Neural progenitor cell (in vitro differentiated cells): ENCODE measurements at regions not wholly inside any gene's neighbourhood (a gene's known extent, or its start where the extent isn't known, plus 50 kb on each side); places are given as distances from the start of the nearest gene placed in this dataset.

ENCODE experiments used
- DNase-seq: peaks from one replicate; pipeline ENCODE4 v3.0.0-alpha.2; 2016; ENCODE audit warnings: low spot score
- H2AFZ ChIP-seq: fragments of 200-600 bp; sonication (generic); replicated peaks from 2 replicates; pipeline ENCODE4 v1.6.1; 2016; ENCODE audit warnings: antibody characterized with exemption
- H3F3A ChIP-seq: fragments of 200-600 bp; sonication (generic); 2 replicates; pipeline ENCODE4 v1.6.1; 2016; ENCODE audit warnings: antibody characterized with exemption, low read depth
- H3K27ac ChIP-seq: fragments of 200-600 bp; sonication (generic); 2 replicates; pipeline ENCODE4 v1.5.1; 2016; ENCODE audit warnings: mild to moderate bottlenecking
- H3K27me3 ChIP-seq: fragments of 200-600 bp; sonication (generic); 2 replicates; pipeline ENCODE4 v1.6.1; 2016; ENCODE audit warnings: mild to moderate bottlenecking, moderate library complexity
- H3K36me3 ChIP-seq: fragments of 200-600 bp; sonication (generic); 2 replicates; pipeline ENCODE4 v1.5.1; 2016
- H3K4me1 ChIP-seq: fragments of 200-600 bp; sonication (generic); 2 replicates; pipeline ENCODE4 v1.6.1; 2016; ENCODE audit warnings: mixed run types
- H3K4me2 ChIP-seq: fragments of 200-600 bp; sonication (generic); 2 replicates; pipeline ENCODE4 v1.6.1; 2016
- H3K4me3 ChIP-seq: fragments of 200-600 bp; sonication (generic); 2 replicates; pipeline ENCODE4 v1.5.1; 2016
- H3K79me2 ChIP-seq: fragments of 200-600 bp; sonication (generic); 2 replicates; pipeline ENCODE4 v1.6.1; 2016; ENCODE audit warnings: low read depth
- H3K9ac ChIP-seq: fragments of 200-600 bp; sonication (generic); 2 replicates; pipeline ENCODE4 v1.6.1; 2016
- H3K9me3 ChIP-seq: fragments of 200-600 bp; sonication (generic); 2 replicates; pipeline ENCODE4 v1.5.1; 2016; ENCODE audit warnings: low read depth
- H4K20me1 ChIP-seq: fragments of 200-600 bp; sonication (generic); 2 replicates; pipeline ENCODE4 v1.6.1; 2016; ENCODE audit warnings: low read depth
- H3K27ac Mint-ChIP-seq: 3 replicates; pipeline ENCODE4 v1.8.0; 2021; ENCODE audit warnings: mixed read lengths
- H3K27me3 Mint-ChIP-seq: 2 replicates; pipeline ENCODE4 v1.8.0; 2022; ENCODE audit warnings: low read depth, mild to moderate bottlenecking, inconsistent platforms, moderate library complexity, mixed read lengths; ENCODE audit not compliant: insufficient read depth
- H3K36me3 Mint-ChIP-seq: 3 replicates; pipeline ENCODE4 v1.8.0; 2021; ENCODE audit warnings: mixed read lengths
- H3K4me1 Mint-ChIP-seq: 3 replicates; pipeline ENCODE4 v1.8.0; 2021; ENCODE audit warnings: mixed read lengths
- H3K4me3 Mint-ChIP-seq: 3 replicates; pipeline ENCODE4 v1.8.0; 2021; ENCODE audit warnings: mild to moderate bottlenecking, moderate library complexity, mixed read lengths
- H3K9me3 Mint-ChIP-seq: 3 replicates; pipeline ENCODE4 v1.8.0; 2020; ENCODE audit warnings: mixed read lengths
- EZH2 ChIP-seq: fragments of 200-600 bp; sonication (generic); IDR thresholded peaks from 2 replicates; pipeline ENCODE4 v1.6.1; 2017; ENCODE audit warnings: antibody characterized with exemption, mild to moderate bottlenecking, moderate library complexity
- EZH2phosphoT487 ChIP-seq: fragments of 200-600 bp; sonication (generic); IDR thresholded peaks from 2 replicates; pipeline ENCODE4 v1.6.1; 2017; ENCODE audit warnings: antibody characterized with exemption
- TF ChIP-seq, protein P1 (sequence below): fragments of 200-600 bp; sonication (generic); IDR thresholded peaks from 2 replicates; pipeline ENCODE4 v1.5.1; 2017; ENCODE audit warnings: antibody characterized with exemption, mild to moderate bottlenecking

DNA sequence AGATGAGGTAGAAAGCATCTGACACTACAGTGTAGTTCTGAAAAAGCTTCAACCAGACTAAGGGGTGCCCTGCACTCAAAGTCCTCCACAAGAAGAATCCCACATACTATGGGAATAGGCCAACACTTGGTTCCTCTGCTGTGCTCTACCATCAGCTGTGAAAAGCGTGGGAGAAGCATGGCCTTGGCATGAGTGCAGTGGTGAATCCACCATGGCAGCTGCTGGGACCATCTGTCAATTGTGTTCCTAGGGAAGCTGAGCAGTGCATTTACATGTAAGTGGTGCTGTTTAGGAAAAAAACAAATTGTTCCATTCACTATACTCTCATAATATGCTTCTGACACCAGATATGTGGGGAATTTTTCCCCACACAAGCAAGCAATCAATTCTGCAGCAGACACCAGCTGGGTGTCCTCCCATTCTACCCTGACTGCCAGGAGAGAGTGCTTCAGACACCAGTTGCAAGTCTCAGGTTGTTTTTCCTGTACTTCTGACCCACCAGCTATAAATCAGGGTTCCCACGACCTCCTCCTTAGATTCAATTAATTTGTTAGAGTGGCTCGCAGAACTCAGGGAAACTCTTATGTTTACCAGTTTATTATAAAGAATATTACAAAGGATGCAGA is 230.8 kb upstream of the CHRM3 start:
- H3K4me1 Mint-ChIP-seq, result no peaks in the 10 kb centered on the region
- Histone ChIP-seq H3K79me2 (no peaks in the 10 kb centered on the region), H3K9me3 (no peaks in the 10 kb centered on the region), H3K9ac (no peak overlapping the region), H3K4me3 (no peak overlapping the region), H4K20me1 (no peaks in the 10 kb centered on the region), H3F3A (no peaks in the 10 kb centered on the region), H3K4me2 (no peak overlapping the region), H3K36me3 (no peaks in the 10 kb centered on the region), H2AFZ (no peak overlapping the region), H3K27me3 (no peaks in the 10 kb centered on the region), H3K4me1 (no peaks in the 10 kb centered on the region), H3K27ac (no peak overlapping the region)
- H3K36me3 Mint-ChIP-seq, result no peaks in the 10 kb centered on the region
- no peaks in the 10 kb centered on the region for H3K27me3 Mint-ChIP-seq
- TF ChIP-seq EZH2phosphoT487 (no peak), EZH2 (no peak)
- TF ChIP-seq, protein P1, sequence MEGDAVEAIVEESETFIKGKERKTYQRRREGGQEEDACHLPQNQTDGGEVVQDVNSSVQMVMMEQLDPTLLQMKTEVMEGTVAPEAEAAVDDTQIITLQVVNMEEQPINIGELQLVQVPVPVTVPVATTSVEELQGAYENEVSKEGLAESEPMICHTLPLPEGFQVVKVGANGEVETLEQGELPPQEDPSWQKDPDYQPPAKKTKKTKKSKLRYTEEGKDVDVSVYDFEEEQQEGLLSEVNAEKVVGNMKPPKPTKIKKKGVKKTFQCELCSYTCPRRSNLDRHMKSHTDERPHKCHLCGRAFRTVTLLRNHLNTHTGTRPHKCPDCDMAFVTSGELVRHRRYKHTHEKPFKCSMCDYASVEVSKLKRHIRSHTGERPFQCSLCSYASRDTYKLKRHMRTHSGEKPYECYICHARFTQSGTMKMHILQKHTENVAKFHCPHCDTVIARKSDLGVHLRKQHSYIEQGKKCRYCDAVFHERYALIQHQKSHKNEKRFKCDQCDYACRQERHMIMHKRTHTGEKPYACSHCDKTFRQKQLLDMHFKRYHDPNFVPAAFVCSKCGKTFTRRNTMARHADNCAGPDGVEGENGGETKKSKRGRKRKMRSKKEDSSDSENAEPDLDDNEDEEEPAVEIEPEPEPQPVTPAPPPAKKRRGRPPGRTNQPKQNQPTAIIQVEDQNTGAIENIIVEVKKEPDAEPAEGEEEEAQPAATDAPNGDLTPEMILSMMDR, result no peak
- no peaks in the 10 kb centered on the region for H3K9me3 Mint-ChIP-seq
- H3K4me3 Mint-ChIP-seq, result no peak overlapping the region
- no peak overlapping the region for H3K27ac Mint-ChIP-seq
- DNase-seq, result no peak

- TF ChIP-seq, protein P1, result no peak
- TF ChIP-seq EZH2phosphoT487, result no peak
- no peak for TF ChIP-seq EZH2
- Histone ChIP-seq H3K4me1 (no peaks in the 10 kb centered on the region), H2AFZ (no peak overlapping the region), H3K27ac (no peak overlapping the region), H3K27me3 (no peaks in the 10 kb centered on the region), H3K36me3 (no peaks in the 10 kb centered on the region), H3F3A (no peaks in the 10 kb centered on the region), H3K9ac (no peak overlapping the region), H3K4me3 (no peak overlapping the region), H3K4me2 (no peak overlapping the region), H3K79me2 (no peaks in the 10 kb centered on the region), H3K9me3 (no peaks in the 10 kb centered on the region), H4K20me1 (no peaks in the 10 kb centered on the region)
- DNase-seq, result no peak
- H3K9me3 Mint-ChIP-seq, result no peaks in the 10 kb centered on the region
- no peaks in the 10 kb centered on the region for H3K27me3 Mint-ChIP-seq
- no peak overlapping the region for H3K27ac Mint-ChIP-seq
- H3K4me3 Mint-ChIP-seq, result no peak overlapping the region
- H3K4me1 Mint-ChIP-seq, result no peaks in the 10 kb centered on the region
- H3K36me3 Mint-ChIP-seq, result no peaks in the 10 kb centered on the region
Measured at GRCh38 chr1:239151937-239152336, 234.4 kb upstream of the CHRM3 start.

- no peaks in the 10 kb centered on the region for H3K4me1 Mint-ChIP-seq
- no peak overlapping the region for H3K9ac ChIP-seq
- H3K4me3 ChIP-seq, result no peak overlapping the region
- no peaks in the 10 kb centered on the region for H3K27me3 Mint-ChIP-seq
- no peaks in the 10 kb centered on the region for H4K20me1 ChIP-seq
- DNase-seq, result no peak
- H3K4me1 ChIP-seq, result no peaks in the 10 kb centered on the region
- H3K4me3 Mint-ChIP-seq, result no peak overlapping the region
- no peaks in the 10 kb centered on the region for H3F3A ChIP-seq
- no peaks in the 10 kb centered on the region for H3K36me3 ChIP-seq
- H3K36me3 Mint-ChIP-seq, result no peaks in the 10 kb centered on the region
- TF ChIP-seq EZH2phosphoT487 (no peak), EZH2 (no peak)
- TF ChIP-seq, protein P1, result no peak
- no peak overlapping the region for H3K27ac ChIP-seq
- H3K9me3 Mint-ChIP-seq, result no peaks in the 10 kb centered on the region
- H3K27me3 ChIP-seq, result no peaks in the 10 kb centered on the region
- H3K27ac Mint-ChIP-seq, result no peak overlapping the region
- H3K79me2 ChIP-seq, result no peaks in the 10 kb centered on the region
- H3K9me3 ChIP-seq, result no peaks in the 10 kb centered on the region
- H2AFZ ChIP-seq, result no peak overlapping the region
- H3K4me2 ChIP-seq, result no peak overlapping the region
Measured at GRCh38 chr1:239140968-239141367, 245.4 kb upstream of the CHRM3 start.
